Left lung (tissue), 4 donors: ENCODE measurements at regions not wholly inside any gene's neighbourhood (a gene's known extent, or its start where the extent isn't known, plus 50 kb on each side); places are given as distances from the start of the nearest gene placed in this dataset.

ENCODE experiments used
- ATAC-seq: fragments of 200-7000 bp; cut with Tn5 transposase; one replicate; pipeline ENCODE4 v1.9.1; 2020; ENCODE audit warnings: moderate library complexity
- DNase-seq, 4 donors: peaks; one replicate each; pipeline ENCODE4 v3.0.0-alpha.2; 2013 to 2020
- H3K27ac ChIP-seq, 2 donors: fragments of 200-600 bp; sonication (generic) in 1 of 2; one replicate each; pipeline versions ENCODE4 v1.5.0 to v1.8.0; 2020 to 2021
- H3K27me3 ChIP-seq, 2 donors: fragments of 200-600 bp; sonication (generic) in 1 of 2; one replicate each; pipeline versions ENCODE4 v1.5.0 to v1.8.0; 2020 to 2021
- H3K36me3 ChIP-seq, 2 donors: fragments of 200-600 bp; sonication (generic) in 1 of 2; one replicate each; pipeline versions ENCODE4 v1.5.0 to v1.8.0; 2020 to 2021
- H3K4me1 ChIP-seq, 2 donors: fragments of 200-600 bp; one replicate each; pipeline ENCODE4 v1.8.0; 2021
- H3K4me3 ChIP-seq, 2 donors: fragments of 200-600 bp; sonication (generic) in 1 of 2; one replicate each; pipeline versions ENCODE4 v1.5.0 to v1.8.0; 2020 to 2021; ENCODE audit warnings: mild to moderate bottlenecking in 1 of 2
- H3K9me3 ChIP-seq, 2 donors: fragments of 200-600 bp; sonication (generic) in 1 of 2; one replicate each; pipeline versions ENCODE4 v1.5.0 to v1.8.0; 2020 to 2021
- CTCF ChIP-seq, 2 donors: fragments of 200-600 bp; sonication (generic) in 1 of 2; IDR thresholded peaks; one replicate each; pipeline versions ENCODE4 v1.5.0 to v1.8.0; 2021; ENCODE audit warnings: antibody characterized with exemption in 2 of 2
- intact Hi-C, 2 donors: fragments of 100-400 bp; cut with DNase I; formaldehyde crosslinking; loops; one replicate each; pipeline versions ENCODE4 v1.11.2 to v1.14.2; 2022
- donor health status: DM: no; HTN: yes; CAD: no.
- donor health status: DM: no; HTN: no; CAD: no.

DNA sequence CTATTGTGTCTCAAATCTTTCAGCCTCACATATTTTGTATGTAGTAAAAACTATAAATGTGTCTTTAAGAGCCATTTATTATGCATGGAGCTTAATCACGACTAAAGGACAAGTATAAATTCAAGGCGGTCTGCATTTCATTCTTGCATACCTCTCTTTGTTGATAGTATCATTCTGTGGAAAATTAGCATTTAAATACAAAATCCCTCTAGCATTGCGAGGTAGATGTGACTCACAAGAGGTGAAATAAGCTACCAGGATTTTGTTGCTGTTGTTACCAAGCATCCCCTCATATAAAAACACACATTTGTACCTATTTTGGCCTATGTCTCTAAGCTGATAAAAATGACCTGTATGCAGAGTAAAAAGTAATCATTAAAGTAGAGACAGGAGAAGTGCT lies 537.4 kb upstream of the LUZP2 start:
- no peaks in the 10 kb centered on the region for H3K9me3 ChIP-seq
- ATAC-seq (no peak), DNase-seq (no peak)
- no peaks in the 10 kb centered on the region for H3K36me3 ChIP-seq
- H3K27ac ChIP-seq: no peak overlapping the region
- intact Hi-C loops: no loop called here
- H3K4me3 ChIP-seq: no peak overlapping the region
- no peaks in the 10 kb centered on the region for H3K27me3 ChIP-seq
- TF ChIP-seq CTCF (IDR thresholded peaks at IDR 0.05): no peak
- no peaks in the 10 kb centered on the region for H3K4me1 ChIP-seq

DNA sequence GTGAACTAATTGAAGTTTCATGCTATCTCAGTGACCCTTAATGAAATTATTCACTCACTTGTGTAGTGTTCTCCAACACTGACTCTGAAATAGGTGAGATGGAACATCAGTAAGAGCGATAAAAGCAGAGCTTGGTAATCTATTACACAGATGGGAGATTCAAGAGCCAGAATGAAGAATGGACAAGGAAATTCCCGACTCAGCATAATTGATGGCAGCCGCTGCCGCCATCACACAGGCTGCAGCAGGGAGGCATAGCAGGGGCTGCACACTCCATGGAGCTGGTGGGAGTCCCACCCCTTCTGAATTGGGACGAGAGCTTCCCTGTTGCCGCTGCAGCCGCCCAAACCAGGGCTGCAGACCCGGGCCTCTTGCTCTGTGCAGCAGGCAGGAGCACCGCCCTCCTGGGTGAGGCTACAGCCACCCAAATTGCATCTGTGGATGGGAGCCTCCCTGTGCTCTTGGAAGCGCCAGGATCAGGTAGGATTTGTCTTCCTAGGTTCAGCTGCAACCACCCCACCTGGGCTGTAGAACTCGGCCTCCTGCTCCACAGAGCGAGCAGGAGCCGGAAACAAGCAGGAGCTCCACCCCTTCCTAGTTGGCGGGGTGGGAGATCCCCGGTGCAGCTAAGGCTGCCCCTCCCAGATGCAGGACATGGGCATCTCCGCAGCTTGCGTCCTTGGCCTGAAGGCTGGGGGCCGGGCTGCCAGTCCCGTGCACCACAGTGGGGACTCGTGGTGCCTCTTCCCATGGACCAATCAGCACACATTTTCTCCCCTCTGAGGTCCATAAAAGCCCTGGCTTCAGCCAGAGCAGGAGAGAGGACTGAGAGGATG lies 535.1 kb upstream of the LUZP2 start:
- DNase-seq (no peak), ATAC-seq (no peak)
- H3K9me3 ChIP-seq: no peaks in the 10 kb centered on the region
- intact Hi-C loops: no loop called here
- no peak overlapping the region for H3K4me3 ChIP-seq
- no peaks in the 10 kb centered on the region for H3K27me3 ChIP-seq
- H3K4me1 ChIP-seq: no peaks in the 10 kb centered on the region
- no peak overlapping the region for H3K27ac ChIP-seq
- TF ChIP-seq CTCF (IDR thresholded peaks at IDR 0.05): no peak
- no peaks in the 10 kb centered on the region for H3K36me3 ChIP-seq

GRCh38 chr11:23973244-23973643 lies 523.6 kb upstream of the LUZP2 start:
- H3K27me3 ChIP-seq: no peaks in the 10 kb centered on the region
- H3K4me3 ChIP-seq: no peak overlapping the region
- no peaks in the 10 kb centered on the region for H3K36me3 ChIP-seq
- intact Hi-C loops: no loop called here
- no peaks in the 10 kb centered on the region for H3K4me1 ChIP-seq
- no peak overlapping the region for H3K27ac ChIP-seq
- TF ChIP-seq CTCF (IDR thresholded peaks at IDR 0.05): no peak
- ATAC-seq (no peak), DNase-seq (no peak)
- H3K9me3 ChIP-seq: no peaks in the 10 kb centered on the region

DNA sequence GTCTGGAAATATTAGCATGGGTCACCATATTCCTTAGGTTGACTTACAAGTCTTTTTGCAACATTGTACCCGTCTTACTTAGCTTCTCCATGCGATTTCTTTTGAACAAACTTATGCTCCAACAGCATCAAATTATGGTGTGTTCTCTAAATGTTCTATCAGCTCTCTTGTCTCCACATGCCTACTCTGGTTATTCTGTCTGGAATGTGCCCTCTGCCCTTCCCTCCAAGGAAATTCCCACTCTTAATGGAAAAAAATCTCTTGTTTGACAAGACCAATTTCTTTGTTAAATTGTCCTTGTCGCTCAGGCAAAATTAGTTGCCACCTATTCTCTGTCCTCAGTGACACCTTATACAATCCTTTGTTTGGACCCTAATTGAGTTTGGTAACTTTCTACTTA lies 522.8 kb upstream of the LUZP2 start:
- Histone ChIP-seq H3K4me1 (no peaks in the 10 kb centered on the region), H3K9me3 (no peaks in the 10 kb centered on the region), H3K27ac (no peak overlapping the region), H3K36me3 (no peaks in the 10 kb centered on the region), H3K27me3 (no peaks in the 10 kb centered on the region), H3K4me3 (no peak overlapping the region)
- ATAC-seq: no peak
- no peak for DNase-seq
- no peak for TF ChIP-seq CTCF (IDR thresholded peaks at IDR 0.05)
- intact Hi-C loops: no loop called here

DNA sequence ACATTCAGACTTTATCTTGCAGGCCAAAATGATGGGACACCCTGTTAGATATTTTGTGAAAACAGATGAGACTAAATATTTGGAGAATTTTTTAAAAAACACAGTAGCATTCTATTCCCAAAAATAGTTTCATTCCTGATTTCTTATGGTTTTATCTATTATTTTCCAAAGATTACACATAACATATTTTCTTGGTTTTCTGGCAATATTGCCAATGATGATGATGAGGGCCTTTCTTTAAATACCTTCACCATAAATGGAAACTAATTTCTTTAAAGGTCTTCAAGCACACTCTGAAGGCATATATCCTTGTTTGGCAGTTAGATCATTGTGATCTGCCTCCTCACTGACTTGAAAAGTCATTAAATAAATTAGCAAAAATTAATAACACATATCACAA lies 522.3 kb upstream of the LUZP2 start:
- H3K27me3 ChIP-seq: no peaks in the 10 kb centered on the region
- no peaks in the 10 kb centered on the region for H3K4me1 ChIP-seq
- H3K9me3 ChIP-seq: no peaks in the 10 kb centered on the region
- no peak overlapping the region for H3K4me3 ChIP-seq
- H3K36me3 ChIP-seq: no peaks in the 10 kb centered on the region
- DNase-seq (no peak), ATAC-seq (no peak)
- no peak overlapping the region for H3K27ac ChIP-seq
- TF ChIP-seq CTCF (IDR thresholded peaks at IDR 0.05): no peak
- intact Hi-C loops: no loop called here
